ENCODE measurements at regions not wholly inside any gene's neighbourhood (a gene's known extent, or its start where the extent isn't known, plus 50 kb on each side); places are given as distances from the start of the nearest gene placed in this dataset.
A peak's percentile ranks its signal among the peaks of the same experiment; 100 is the strongest.

DNA sequence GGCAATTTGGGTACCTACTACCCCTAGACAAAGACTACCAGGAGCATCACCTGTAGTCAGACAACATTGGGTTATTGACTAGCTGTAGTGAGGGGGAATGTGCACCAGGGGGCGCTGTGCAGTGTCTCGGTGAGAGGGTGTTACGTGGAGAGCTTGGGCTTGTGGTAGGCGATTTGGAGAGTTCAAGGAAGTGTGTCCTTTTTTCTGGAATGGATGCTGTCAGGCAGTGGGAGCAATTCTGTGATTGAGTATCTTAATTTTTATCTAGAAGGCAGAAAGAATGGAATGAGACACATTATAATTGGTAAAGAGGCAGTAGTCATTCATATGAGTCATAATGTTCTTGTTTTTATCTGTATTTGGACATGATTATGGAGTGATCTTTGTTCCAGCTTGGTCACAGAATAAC lies 187.7 kb downstream of the GALC start:
- Histone ChIP-seq H4K5ac (ENCODE audit: low read depth, low read length) (no peak overlapping the region), H3K4ac (ENCODE audit: low read depth, low read length) (no peak overlapping the region), H2BK15ac (ENCODE audit: low read depth, low read length) (no peak overlapping the region), H4K8ac (ENCODE audit: low read depth in 2 of 2, low read length in 2 of 2) (no peak overlapping the region), H3K27ac (ENCODE audit: insufficient read depth, low read length) (no peak overlapping the region), H2BK20ac (ENCODE audit: low read depth, low read length) (no peak overlapping the region), H4K91ac (ENCODE audit: insufficient read depth, low read depth, low read length) (no peak overlapping the region), H3K18ac (ENCODE audit: low read depth, low read length) (no peak overlapping the region), H3K27me3 (ENCODE audit: control insufficient read depth, insufficient read depth, low read length) (no peaks in the 10 kb centered on the region), H4K20me1 (ENCODE audit: insufficient read depth, low read length) (no peaks in the 10 kb centered on the region), H3K4me3 (ENCODE audit: insufficient read depth, low read depth, low read length) (no peak overlapping the region), H3K9me3 (ENCODE audit: control insufficient read depth, insufficient read depth, low read length) (peaks cover 16% of the 10 kb centered on the region), H2BK120ac (ENCODE audit: low read depth, low read length) (no peak overlapping the region), H3K36me3 (ENCODE audit: control insufficient read depth, insufficient read depth, low read length) (no peaks in the 10 kb centered on the region), H3K23ac (ENCODE audit: low read depth, low read length) (no peak overlapping the region), H3K9ac (ENCODE audit: low read depth, low read length) (no peak overlapping the region), H2AFZ (replicated peaks; ENCODE audit: low read length, poor library complexity) (no peak overlapping the region), H3K56ac (ENCODE audit: extremely low read depth, insufficient read depth, low read length) (no peak overlapping the region), H3K4me2 (ENCODE audit: low read depth, low read length) (no peak overlapping the region), H3K4me1 (ENCODE audit: control insufficient read depth, insufficient read depth, low read length) (no peaks in the 10 kb centered on the region), H3K14ac (replicated peaks; ENCODE audit: low read depth, low read length) (no peak overlapping the region), H3K9me1 (ENCODE audit: insufficient read depth, low read length) (no peaks in the 10 kb centered on the region), H3K79me1 (ENCODE audit: low read depth in 1 of 2, low read length in 2 of 2) (no peaks in the 10 kb centered on the region), H2AK5ac (ENCODE audit: low read depth, low read length) (no peak overlapping the region), H2BK5ac (ENCODE audit: low read depth, low read length, poor library complexity, severe bottlenecking) (no peak overlapping the region), H2AK9ac (replicated peaks; ENCODE audit: low read depth, low read length, poor library complexity) (no peak overlapping the region)
- no TSS peak for BruUV-seq (replicated peaks)
- DNase-seq (no peak), ATAC-seq (ENCODE audit: low read depth) (no peak)
- ChIA-PET CTCF (no interaction called here), POLR2A (ENCODE audit: unreplicated experiment) (no interaction called here)
- TF ChIP-seq RAD21 (IDR thresholded peaks at IDR 0.05; ENCODE audit: low read length) = no peak
- TF ChIP-seq, protein P1, sequence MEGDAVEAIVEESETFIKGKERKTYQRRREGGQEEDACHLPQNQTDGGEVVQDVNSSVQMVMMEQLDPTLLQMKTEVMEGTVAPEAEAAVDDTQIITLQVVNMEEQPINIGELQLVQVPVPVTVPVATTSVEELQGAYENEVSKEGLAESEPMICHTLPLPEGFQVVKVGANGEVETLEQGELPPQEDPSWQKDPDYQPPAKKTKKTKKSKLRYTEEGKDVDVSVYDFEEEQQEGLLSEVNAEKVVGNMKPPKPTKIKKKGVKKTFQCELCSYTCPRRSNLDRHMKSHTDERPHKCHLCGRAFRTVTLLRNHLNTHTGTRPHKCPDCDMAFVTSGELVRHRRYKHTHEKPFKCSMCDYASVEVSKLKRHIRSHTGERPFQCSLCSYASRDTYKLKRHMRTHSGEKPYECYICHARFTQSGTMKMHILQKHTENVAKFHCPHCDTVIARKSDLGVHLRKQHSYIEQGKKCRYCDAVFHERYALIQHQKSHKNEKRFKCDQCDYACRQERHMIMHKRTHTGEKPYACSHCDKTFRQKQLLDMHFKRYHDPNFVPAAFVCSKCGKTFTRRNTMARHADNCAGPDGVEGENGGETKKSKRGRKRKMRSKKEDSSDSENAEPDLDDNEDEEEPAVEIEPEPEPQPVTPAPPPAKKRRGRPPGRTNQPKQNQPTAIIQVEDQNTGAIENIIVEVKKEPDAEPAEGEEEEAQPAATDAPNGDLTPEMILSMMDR (conservative IDR thresholded peaks at IDR 0.05; ENCODE audit: low read depth, low read length) = 0 out of 2 replicates have a peak, but pooled peaks have one; percentile 16
- intact Hi-C loops (cut with micrococcal nuclease) = no loop called here
- dilution Hi-C loops (cut with HindIII; ENCODE audit: low sequenced_read_pairs, unreplicated experiment) = no loop called here
- in situ Hi-C loops (cut with MboI; ENCODE audit: low sequenced_read_pairs) = no loop called here
- no CpG with 5 or more reads among the region's 4 CpGs for WGBS, 2 experiments (ENCODE audit: extremely low coverage in 2 of 2, insufficient read length in 1 of 2)

Measured in IMR-90 (cell line).